KOPT-K1 (cell line): ENCODE measurements at regions not wholly inside any gene's neighbourhood (a gene's known extent, or its start where the extent isn't known, plus 50 kb on each side); places are given as distances from the start of the nearest gene placed in this dataset.
"Not testable (repeated sequence)": the region's sequence is repeated elsewhere in the genome, so short reads cannot be mapped to it uniquely, and the experiment has no call there.

Source experiments
- H3K27ac ChIP-seq: fragments of 200-600 bp; sonication (generic); 2 replicates; pipeline ENCODE4 v1.5.1; 2016; ENCODE audit warnings: antibody characterized with exemption, mild to moderate bottlenecking, low read depth, low read length; ENCODE audit not compliant: poor library complexity, severe bottlenecking
- H3K36me3 ChIP-seq: fragments of 200-600 bp; sonication (generic); 2 replicates; pipeline ENCODE4 v1.5.1; 2017; ENCODE audit warnings: antibody characterized with exemption, mild to moderate bottlenecking, low read length, moderate library complexity; ENCODE audit not compliant: insufficient read depth
- H3K9me3 ChIP-seq: fragments of 200-600 bp; sonication (generic); 2 replicates; pipeline ENCODE4 v1.5.1; 2017; ENCODE audit warnings: antibody characterized with exemption, low read length, mild to moderate bottlenecking; ENCODE audit not compliant: insufficient read depth, poor library complexity, severe bottlenecking

- H3K36me3 ChIP-seq = no peaks in the 10 kb centered on the region
- H3K9me3 ChIP-seq = no peaks in the 10 kb centered on the region
- no peak overlapping the region for H3K27ac ChIP-seq
Measured at GRCh38 chr9:39587844-39588499, 232.5 kb downstream of the SPATA31A1 start.

GRCh38 chr9:39588500-39589137 lies 233.2 kb downstream of the SPATA31A1 start:
- no peak overlapping the region for H3K27ac ChIP-seq

GRCh38 chr9:39604089-39604488 lies 248.6 kb downstream of the SPATA31A1 start:
- not testable (repeated sequence) for H3K36me3 ChIP-seq, H3K9me3 ChIP-seq, H3K27ac ChIP-seq

More at GRCh38 chr9:39588500-39589137, 233.2 kb downstream of the SPATA31A1 start:
- Histone ChIP-seq H3K36me3 (no peaks in the 10 kb centered on the region), H3K9me3 (no peaks in the 10 kb centered on the region)

GRCh38 chr9:39611449-39612231 lies 256.2 kb downstream of the SPATA31A1 start:
- not testable (repeated sequence) for H3K9me3 ChIP-seq, H3K27ac ChIP-seq, H3K36me3 ChIP-seq

GRCh38 chr9:39616480-39616879 lies 261.0 kb downstream of the SPATA31A1 start:
- H3K36me3 ChIP-seq, H3K27ac ChIP-seq, H3K9me3 ChIP-seq: not testable (repeated sequence)

GRCh38 chr9:39624048-39624447 lies 268.6 kb downstream of the SPATA31A1 start:
- H3K9me3 ChIP-seq, H3K36me3 ChIP-seq, H3K27ac ChIP-seq: not testable (repeated sequence)

- H3K9me3 ChIP-seq, H3K36me3 ChIP-seq, H3K27ac ChIP-seq: not testable (repeated sequence)
Measured at GRCh38 chr9:39632071-39632470, 276.6 kb downstream of the SPATA31A1 start.

- H3K27ac ChIP-seq, H3K9me3 ChIP-seq, H3K36me3 ChIP-seq: not testable (repeated sequence)
Measured at GRCh38 chr9:39649029-39649428, 293.6 kb downstream of the SPATA31A1 start.

GRCh38 chr9:39656960-39657603 lies 301.6 kb downstream of the SPATA31A1 start:
- not testable (repeated sequence) for H3K9me3 ChIP-seq, H3K27ac ChIP-seq, H3K36me3 ChIP-seq

- H3K36me3 ChIP-seq, H3K9me3 ChIP-seq, H3K27ac ChIP-seq: not testable (repeated sequence)
Measured at GRCh38 chr9:39663020-39663419, 307.6 kb downstream of the SPATA31A1 start.

- H3K9me3 ChIP-seq, H3K36me3 ChIP-seq, H3K27ac ChIP-seq: not testable (repeated sequence)
Measured at GRCh38 chr9:39663713-39664112, 308.2 kb downstream of the SPATA31A1 start.

- H3K27ac ChIP-seq, H3K9me3 ChIP-seq, H3K36me3 ChIP-seq: not testable (repeated sequence)
Measured at GRCh38 chr9:39665020-39665419, 309.6 kb downstream of the SPATA31A1 start.

GRCh38 chr9:39674437-39675210 lies 319.2 kb downstream of the SPATA31A1 start:
- H3K9me3 ChIP-seq, H3K27ac ChIP-seq, H3K36me3 ChIP-seq: not testable (repeated sequence)

- H3K36me3 ChIP-seq, H3K9me3 ChIP-seq, H3K27ac ChIP-seq: not testable (repeated sequence)
Measured at GRCh38 chr9:39675211-39675553, 319.7 kb downstream of the SPATA31A1 start.
